ENCODE measurements at regions not wholly inside any gene's neighbourhood (a gene's known extent, or its start where the extent isn't known, plus 50 kb on each side); places are given as distances from the start of the nearest gene placed in this dataset.

DNA sequence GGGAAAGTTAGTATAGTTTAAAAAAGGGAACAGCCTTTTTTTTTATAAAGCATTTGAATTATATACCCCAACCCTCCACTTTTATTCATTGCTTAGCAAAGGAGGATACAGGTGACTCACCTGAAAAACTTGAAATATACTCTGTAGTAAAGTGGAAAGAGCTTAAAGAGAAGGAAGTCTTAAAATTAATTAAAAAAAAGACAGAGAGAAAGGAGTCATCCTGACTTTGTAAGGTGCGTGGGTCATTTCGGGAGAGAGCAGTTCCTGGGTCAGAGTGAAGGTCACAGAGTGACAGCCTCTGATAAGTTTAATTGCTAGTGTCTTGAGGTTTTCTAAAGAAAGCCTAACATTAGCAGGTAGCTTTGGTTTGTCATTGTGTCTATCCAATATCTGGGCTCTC is 310.3 kb downstream of the KLF5 start:
- TF ChIP-seq SUZ12 (IDR thresholded peaks at IDR 0.05; ENCODE audit: extremely low read depth, insufficient read depth, insufficient read length): no peak
- no peak for TF ChIP-seq YY1 (IDR thresholded peaks at IDR 0.05; ENCODE audit: insufficient read depth, insufficient read length)
